Right hindlimb (tissue), 1 donor: ENCODE measurements at regions not wholly inside any gene's neighbourhood (a gene's known extent, or its start where the extent isn't known, plus 50 kb on each side); places are given as distances from the start of the nearest gene placed in this dataset.
A peak's percentile ranks its signal among the peaks of the same experiment; 100 is the strongest.

Source experiments
- DNase-seq: peaks from one replicate; pipeline ENCODE4 v3.0.0-alpha.2; 2018

- no peak for DNase-seq
Observed at GRCh38 chr2:65724336-65724735, 291.9 kb upstream of the SPRED2 start.

- DNase-seq = peak; percentile 59
Observed at GRCh38 chr2:65722028-65722778, 289.8 kb upstream of the SPRED2 start.

DNA sequence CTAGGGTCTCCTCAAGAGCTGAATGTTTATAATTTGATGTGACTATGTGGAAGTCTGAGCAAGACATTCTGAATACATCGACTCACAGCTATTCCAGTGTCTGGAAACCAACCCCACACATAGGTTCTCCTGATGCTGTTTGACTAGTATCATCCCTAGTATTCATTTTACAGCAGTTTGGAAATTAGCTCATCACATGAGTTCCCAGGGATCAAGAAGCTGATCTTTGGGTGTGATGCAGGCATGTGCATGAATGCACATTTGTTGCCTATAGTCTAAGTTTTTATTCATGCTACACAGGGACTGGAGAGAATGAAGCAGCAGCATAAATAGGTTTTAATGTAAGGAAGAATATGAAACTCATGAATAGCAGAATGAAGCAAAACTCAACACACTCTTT lies 284.3 kb upstream of the SPRED2 start:
- no peak for DNase-seq

GRCh38 chr2:65715323-65715722 lies 282.9 kb upstream of the SPRED2 start:
- DNase-seq = no peak

- DNase-seq = no peak
Observed at GRCh38 chr2:65714866-65715265, 282.5 kb upstream of the SPRED2 start.

DNA sequence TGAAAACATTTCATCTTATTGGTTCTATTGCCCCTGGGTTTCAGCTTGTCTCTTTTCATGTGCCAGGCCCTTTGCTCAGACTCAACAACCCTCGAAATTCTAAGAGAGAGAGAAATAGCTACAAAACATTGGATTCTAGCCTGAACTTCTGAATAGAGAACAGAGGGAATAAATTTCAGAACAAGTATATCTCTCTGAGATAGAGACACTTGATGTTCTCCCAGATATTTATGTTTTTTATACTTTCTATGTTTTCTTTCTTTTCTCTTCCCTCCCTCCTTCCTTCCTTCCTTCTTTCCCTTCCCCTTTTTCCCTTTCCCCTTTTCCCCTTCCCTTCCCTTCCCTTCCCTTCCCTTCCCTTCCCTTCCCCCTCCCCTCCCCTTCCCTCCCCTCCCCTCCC lies 279.5 kb upstream of the SPRED2 start:
- no peak for DNase-seq

GRCh38 chr2:65710779-65711295 lies 278.4 kb upstream of the SPRED2 start:
- no peak for DNase-seq

DNA sequence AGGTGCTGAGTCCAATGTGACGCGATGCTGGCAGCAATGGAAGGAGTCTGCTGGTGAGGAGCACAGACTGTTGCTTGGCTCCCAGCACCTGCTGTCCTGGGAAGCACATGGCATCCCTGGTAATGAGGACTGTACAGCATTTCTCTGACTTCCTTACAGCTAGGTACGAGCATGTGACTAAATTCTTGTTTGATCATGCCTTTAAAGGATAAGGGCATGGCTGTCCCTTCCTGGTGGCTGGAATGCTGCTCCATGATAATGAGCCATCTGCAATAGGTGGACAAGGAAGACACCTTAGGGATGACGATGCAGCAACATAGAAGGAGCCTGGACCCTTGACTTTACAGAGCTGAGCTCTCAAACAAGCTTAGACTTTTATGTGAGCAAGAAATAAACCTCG lies 278.0 kb upstream of the SPRED2 start:
- no peak for DNase-seq

GRCh38 chr2:65708086-65708485 lies 275.7 kb upstream of the SPRED2 start:
- no peak for DNase-seq

DNA sequence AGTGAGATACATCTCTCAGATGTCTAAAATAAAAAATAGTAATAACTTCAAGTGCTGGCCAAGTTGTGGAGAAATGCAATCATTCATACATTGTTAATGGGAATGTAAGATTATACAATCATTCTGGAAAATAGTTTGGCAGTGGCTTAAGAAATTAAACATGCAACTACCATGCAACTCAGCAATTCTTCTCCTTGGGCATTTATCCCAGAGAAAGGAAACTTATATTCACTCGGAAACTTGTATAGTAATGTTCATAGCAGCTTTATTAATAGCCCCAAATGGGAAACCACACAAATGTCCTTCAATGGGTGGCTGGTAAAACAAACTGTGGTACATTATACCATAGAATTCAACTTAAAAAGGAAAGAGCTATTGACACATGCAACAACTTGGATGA lies 274.0 kb upstream of the SPRED2 start:
- DNase-seq = no peak

DNA sequence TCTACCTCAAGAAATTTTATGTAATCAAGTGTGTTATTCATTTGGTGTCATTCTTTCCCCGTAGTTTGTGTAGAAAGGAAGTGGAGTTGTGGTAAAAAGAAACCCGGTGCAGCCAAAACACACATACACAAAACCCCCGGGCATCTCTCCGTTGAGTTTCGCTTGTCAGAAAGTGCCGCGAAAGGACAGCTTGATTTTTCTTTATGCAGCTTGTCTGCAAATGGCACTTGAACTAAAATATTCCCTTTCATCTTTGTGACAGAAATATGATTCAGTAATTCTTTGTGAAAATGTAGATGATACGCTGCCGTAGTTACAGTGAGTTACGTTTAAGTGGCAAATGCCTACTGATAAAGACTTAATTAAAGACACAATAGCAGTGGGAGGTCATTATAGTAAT lies 268.8 kb upstream of the SPRED2 start:
- DNase-seq = no peak

GRCh38 chr2:65700720-65701119 lies 268.3 kb upstream of the SPRED2 start:
- peak; percentile 36 for DNase-seq

DNA sequence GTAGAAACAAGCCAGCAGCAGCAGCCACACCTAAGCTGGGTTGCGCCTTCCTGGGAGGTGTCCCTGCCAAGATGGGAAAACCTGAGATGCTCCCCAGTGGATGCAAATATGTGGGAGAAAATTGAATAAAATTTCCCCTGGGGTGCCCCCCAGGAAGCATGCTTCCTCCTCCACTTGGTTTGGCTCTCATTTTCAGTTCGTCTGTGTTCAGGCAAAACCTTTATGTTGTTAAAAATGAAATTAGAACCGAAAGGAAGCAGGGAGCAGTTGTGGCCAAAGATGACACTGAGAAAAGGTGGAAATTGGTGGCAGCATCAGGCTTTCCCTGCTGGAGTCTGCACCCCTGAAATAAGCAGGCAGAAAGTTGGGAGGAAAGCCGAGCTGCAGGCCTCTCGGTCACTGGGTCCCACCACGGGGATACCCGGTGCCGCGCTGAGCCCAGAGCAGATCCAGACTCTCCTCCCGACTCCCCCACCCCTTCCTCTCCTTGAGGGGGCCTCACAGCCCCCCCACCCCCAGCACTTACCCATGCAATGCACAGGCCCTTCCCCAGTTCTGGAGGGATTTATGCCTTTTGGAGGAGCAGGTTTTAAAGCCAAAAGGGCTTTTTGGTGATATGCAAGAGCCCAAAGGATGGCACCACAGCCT lies 267.7 kb upstream of the SPRED2 start:
- DNase-seq = peak; percentile 25

- no peak for DNase-seq
Observed at GRCh38 chr2:65691816-65692215, 259.4 kb upstream of the SPRED2 start.

GRCh38 chr2:65688141-65688886 lies 255.9 kb upstream of the SPRED2 start:
- DNase-seq = no peak

- DNase-seq = no peak
Observed at GRCh38 chr2:65687614-65688013, 255.2 kb upstream of the SPRED2 start.

DNA sequence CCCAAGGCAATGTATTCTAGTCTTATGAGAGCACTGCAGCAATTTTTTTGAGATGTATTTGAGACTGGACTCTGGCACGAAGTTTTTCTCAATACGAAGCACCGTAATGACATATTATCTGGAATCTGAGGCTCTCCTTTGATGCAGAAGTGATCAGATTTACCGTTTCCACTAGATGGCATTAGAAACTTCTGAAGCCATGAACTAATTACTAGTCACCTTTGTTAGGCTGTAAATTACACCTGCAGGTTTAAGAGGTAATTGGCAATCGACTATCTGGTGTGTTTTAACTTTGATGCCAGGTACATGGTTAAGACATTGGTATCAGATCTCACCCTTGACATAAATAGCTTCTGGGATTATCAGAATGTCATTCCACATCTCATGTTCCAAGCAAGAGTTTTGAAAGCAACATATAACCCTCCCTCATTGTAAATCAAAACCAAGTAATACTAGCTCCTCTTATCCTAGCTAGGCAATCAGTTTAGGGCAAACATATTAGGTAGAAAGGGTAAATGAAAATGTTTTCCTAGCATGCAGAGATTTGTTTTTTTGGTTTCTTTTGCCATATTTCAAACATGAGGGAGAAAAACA lies 254.6 kb upstream of the SPRED2 start:
- DNase-seq = no peak

- DNase-seq = no peak
Observed at GRCh38 chr2:65681503-65681902, 249.1 kb upstream of the SPRED2 start.

DNA sequence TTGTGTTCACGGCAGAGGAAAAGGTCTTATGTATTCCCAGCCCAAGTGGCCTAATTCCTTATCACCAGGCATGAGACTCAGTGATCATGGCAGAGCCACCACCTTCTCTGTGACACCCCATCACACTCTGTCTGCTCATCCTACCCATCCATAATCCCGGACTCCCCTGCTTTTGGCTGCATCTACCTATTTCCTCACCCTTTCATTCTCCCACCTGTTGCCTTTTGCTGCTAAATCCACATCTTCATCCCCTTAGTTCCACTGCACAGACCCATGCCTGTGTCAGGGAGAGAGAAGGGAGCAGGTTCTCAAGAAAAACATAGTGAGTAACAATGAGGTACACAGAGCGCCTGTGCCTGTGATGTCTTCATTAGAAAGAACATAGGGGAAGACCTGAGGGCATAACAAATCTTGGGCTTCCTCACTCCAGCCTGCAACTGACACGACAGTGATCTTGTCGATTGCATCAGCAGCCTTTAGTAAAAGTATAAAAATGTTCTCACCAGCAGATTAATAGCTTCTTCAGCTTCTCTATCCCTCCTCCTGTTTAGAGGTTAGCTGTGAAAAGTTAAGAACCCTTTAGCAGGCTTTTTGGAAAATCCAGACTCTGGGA lies 246.5 kb upstream of the SPRED2 start:
- DNase-seq = no peak

GRCh38 chr2:65675350-65675749 lies 243.0 kb upstream of the SPRED2 start:
- no peak for DNase-seq

- DNase-seq = no peak
Observed at GRCh38 chr2:65671670-65672242, 239.4 kb upstream of the SPRED2 start.

DNA sequence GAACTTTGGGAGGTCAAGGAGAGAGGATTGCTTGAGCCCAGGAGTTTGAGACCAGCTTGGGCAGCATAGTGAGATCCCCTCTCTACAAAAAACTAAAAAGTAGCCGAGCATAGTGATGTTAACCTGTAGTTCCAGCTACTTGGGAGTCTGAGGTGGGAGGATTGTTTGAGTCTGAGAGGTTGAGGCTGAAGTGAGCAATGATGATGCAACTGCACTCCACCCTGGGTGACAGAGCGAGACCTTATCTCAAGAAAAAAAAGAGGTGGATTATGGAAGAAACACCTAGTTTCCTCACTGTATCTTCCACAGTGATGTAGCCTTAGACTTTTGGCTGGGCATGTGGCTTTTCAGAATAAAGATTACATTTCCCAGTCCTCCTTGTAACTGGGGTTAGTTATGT lies 237.2 kb upstream of the SPRED2 start:
- no peak for DNase-seq

GRCh38 chr2:65668744-65669143 lies 236.3 kb upstream of the SPRED2 start:
- DNase-seq = no peak
